GM21529 (cell line): ENCODE measurements at regions not wholly inside any gene's neighbourhood (a gene's known extent, or its start where the extent isn't known, plus 50 kb on each side); places are given as distances from the start of the nearest gene placed in this dataset.
"Not testable (repeated sequence)": the region's sequence is repeated elsewhere in the genome, so short reads cannot be mapped to it uniquely, and the experiment has no call there.

Experiments
- ATAC-seq: cut with Tn5 transposase; IDR thresholded peaks from one replicate; pipeline ENCODE4 v1.9.1; 2021; ENCODE audit not compliant: unreplicated experiment

- ATAC-seq, result no peak
Measured at GRCh38 chr16:48011466-48011865, 144.3 kb downstream of the ABCC12 start.

GRCh38 chr16:48008011-48008525, 147.7 kb downstream of the ABCC12 start:
- ATAC-seq, result no peak

GRCh38 chr16:48004141-48004695, 151.6 kb downstream of the ABCC12 start:
- no peak for ATAC-seq

GRCh38 chr16:48003206-48003907, 152.4 kb downstream of the ABCC12 start:
- ATAC-seq, result no peak

GRCh38 chr16:48001324-48001895, 154.4 kb downstream of the ABCC12 start:
- ATAC-seq, result no peak

GRCh38 chr16:48000622-48001021, 155.2 kb downstream of the ABCC12 start:
- ATAC-seq, result no peak

GRCh38 chr16:47999595-47999994, 156.2 kb downstream of the ABCC12 start:
- ATAC-seq, result no peak

- ATAC-seq, result no peak
Measured at GRCh38 chr16:47995354-47995753, 160.4 kb downstream of the ABCC12 start.

- no peak for ATAC-seq
Measured at GRCh38 chr16:47991491-47991890, 164.3 kb downstream of the ABCC12 start.

GRCh38 chr16:47990676-47991075, 165.1 kb downstream of the ABCC12 start:
- ATAC-seq, result no peak

GRCh38 chr16:47987136-47987535, 168.7 kb downstream of the ABCC12 start:
- no peak for ATAC-seq

- no peak for ATAC-seq
Measured at GRCh38 chr16:47986031-47986430, 169.8 kb downstream of the ABCC12 start.

GRCh38 chr16:47984669-47985068, 171.1 kb downstream of the ABCC12 start:
- no peak for ATAC-seq

- no peak for ATAC-seq
Measured at GRCh38 chr16:47983999-47984580, 171.7 kb downstream of the ABCC12 start.

- ATAC-seq, result no peak
Measured at GRCh38 chr16:47980212-47980611, 175.6 kb downstream of the ABCC12 start.

- no peak for ATAC-seq
Measured at GRCh38 chr16:47979616-47980182, 176.1 kb downstream of the ABCC12 start.

GRCh38 chr16:47979164-47979520, 176.7 kb downstream of the ABCC12 start:
- ATAC-seq, result no peak

GRCh38 chr16:47978491-47979163, 177.2 kb downstream of the ABCC12 start:
- ATAC-seq, result no peak

GRCh38 chr16:47977802-47978201, 178.0 kb downstream of the ABCC12 start:
- ATAC-seq, result no peak

GRCh38 chr16:47976636-47977210, 179.1 kb downstream of the ABCC12 start:
- ATAC-seq, result no peak

- ATAC-seq, result not testable (repeated sequence)
Measured at GRCh38 chr16:47974971-47975370, 180.8 kb downstream of the ABCC12 start.
